Heart right ventricle (tissue), 16 donors: ENCODE measurements at regions not wholly inside any gene's neighbourhood (a gene's known extent, or its start where the extent isn't known, plus 50 kb on each side); places are given as distances from the start of the nearest gene placed in this dataset.

Experiments
- ATAC-seq, 8 donors: fragments of 200-7000 bp; cut with Tn5 transposase; one replicate each; pipeline ENCODE4 v1.9.1; 2020; ENCODE audit warnings: mild to moderate bottlenecking in 8 of 8, moderate library complexity in 8 of 8, moderate number of reproducible peaks in 1 of 8
- DNase-seq, 2 donors: peaks; one replicate each; pipeline ENCODE4 v3.0.0-alpha.2; 2020
- H3K27ac ChIP-seq, 10 donors: fragments of 200-600 bp; sonication (generic) in 2 of 10; one replicate each; pipeline versions ENCODE4 v1.5.0 to v1.8.0; 2020 to 2022; ENCODE audit warnings: mild to moderate bottlenecking in 3 of 10
- H3K27me3 ChIP-seq, 7 donors: fragments of 200-600 bp; one replicate each; pipeline ENCODE4 v1.8.0; 2021 to 2022; ENCODE audit warnings: mild to moderate bottlenecking in 2 of 7
- H3K36me3 ChIP-seq, 9 donors: fragments of 200-600 bp; sonication (generic) in 1 of 9; one replicate each; pipeline versions ENCODE4 v1.5.0 to v1.8.0; 2020 to 2022; ENCODE audit warnings: mild to moderate bottlenecking in 2 of 9
- H3K4me1 ChIP-seq, 9 donors: fragments of 200-600 bp; sonication (generic) in 1 of 9; one replicate each; pipeline versions ENCODE4 v1.5.0 to v1.8.0; 2020 to 2022; ENCODE audit warnings: mild to moderate bottlenecking in 4 of 9
- H3K4me3 ChIP-seq, 10 donors: fragments of 200-600 bp; sonication (generic) in 2 of 10; one replicate each; pipeline versions ENCODE4 v1.5.0 to v1.8.0; 2020 to 2022; ENCODE audit warnings: mild to moderate bottlenecking in 7 of 10, moderate library complexity in 2 of 10
- H3K9me3 ChIP-seq, 11 donors: fragments of 200-600 bp in 10 of 11; sonication (generic) in 2 of 11; one replicate each; pipeline versions ENCODE4 v1.5.0 to v1.8.0; 2013 to 2022; ENCODE audit warnings: mild to moderate bottlenecking in 2 of 11, control low read depth in 1 of 11, moderate library complexity in 1 of 11
- WGBS, 2 donors: extraction: QIAGEN DNeasy Blood & Tissue Kit; methylation state at CpG; one replicate each; pipeline ENCODE4 v1.1.7; 2013; ENCODE audit warnings: inconsistent platforms in 1 of 2; 5-methylcytosine and 5-hydroxymethylcytosine counted together
- intact Hi-C, 10 donors: fragments of 100-400 bp; cut with DNase I; formaldehyde crosslinking; loops; one replicate each; pipeline versions ENCODE4 v1.11.1 to v1.14.2; 2022
- TF ChIP-seq, protein P1 (sequence below), 9 donors: fragments of 200-600 bp; sonication (generic) in 2 of 9; IDR thresholded peaks; one replicate each; pipeline versions ENCODE4 v1.5.0 to v1.8.0; 2021 to 2022; ENCODE audit warnings: antibody characterized with exemption in 9 of 9, mild to moderate bottlenecking in 5 of 9, moderate library complexity in 1 of 9
- donor health status: Arrhythmogenic right ventricular cardiomyopathy.
- donor health status: ischemic (EF 13 %, LVEDD 7.1; RV severe dilation, severe dysfunction).
- donor health status: healthy with polysubstance abuse.
- donor health status: DM: no; HTN: yes; CAD: no.
- donor health status: DM: no; HTN: no; CAD: no.
- donor health status: ischemic (EF 25% LVEDD 6.9; RV normal size, moderate dysfunction).
- donor health status: ischemic (EF 25% LVEDD 5.7; RV mildly dilated, moderate dysfunction).
- donor health status: healthy.
- donor health status: DM: yes; HTN: yes; CAD: no.
- donor health status: Ischemic cardiomyopathy.
- donor health status: ischemic (EF 35%, LVEDD 5.7; RV mildly dilated, moderate dysfunction).
- donor health status: nonischemic (EF 11% LVEDD 7.7; RV severe dilation, severe dysfunction).
- donor health status: DM: yes; HTN: yes; CAD: no.
- donor health status: PGD.
- donor health status: ischemic (EF 29% LVEDD 5.4; RV normal size, mild dysfunction).
- donor health status: nonischemic (EF 23%, LVEDD 6.1; RV moderate dilation, normal function).

DNA sequence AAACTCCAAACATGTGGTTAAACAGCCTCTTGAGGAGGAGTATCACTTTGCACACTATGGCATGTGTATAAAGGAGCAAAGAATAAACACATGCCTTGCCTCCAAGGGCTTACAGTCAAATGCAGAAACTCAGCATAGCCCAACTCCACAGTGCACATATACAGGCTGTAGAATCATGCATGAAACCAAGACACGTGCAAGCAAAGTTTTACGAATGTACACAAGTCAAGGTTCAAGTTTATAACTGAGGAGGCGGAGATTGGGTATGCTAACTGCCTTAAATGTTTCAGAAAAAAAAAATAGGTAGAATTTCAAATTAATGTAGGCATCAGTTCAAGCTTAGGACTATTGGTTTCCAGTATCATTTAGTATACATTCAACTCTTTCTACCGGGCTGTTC is 321.1 kb downstream of the SOX9 start:
- TF ChIP-seq, protein P1, sequence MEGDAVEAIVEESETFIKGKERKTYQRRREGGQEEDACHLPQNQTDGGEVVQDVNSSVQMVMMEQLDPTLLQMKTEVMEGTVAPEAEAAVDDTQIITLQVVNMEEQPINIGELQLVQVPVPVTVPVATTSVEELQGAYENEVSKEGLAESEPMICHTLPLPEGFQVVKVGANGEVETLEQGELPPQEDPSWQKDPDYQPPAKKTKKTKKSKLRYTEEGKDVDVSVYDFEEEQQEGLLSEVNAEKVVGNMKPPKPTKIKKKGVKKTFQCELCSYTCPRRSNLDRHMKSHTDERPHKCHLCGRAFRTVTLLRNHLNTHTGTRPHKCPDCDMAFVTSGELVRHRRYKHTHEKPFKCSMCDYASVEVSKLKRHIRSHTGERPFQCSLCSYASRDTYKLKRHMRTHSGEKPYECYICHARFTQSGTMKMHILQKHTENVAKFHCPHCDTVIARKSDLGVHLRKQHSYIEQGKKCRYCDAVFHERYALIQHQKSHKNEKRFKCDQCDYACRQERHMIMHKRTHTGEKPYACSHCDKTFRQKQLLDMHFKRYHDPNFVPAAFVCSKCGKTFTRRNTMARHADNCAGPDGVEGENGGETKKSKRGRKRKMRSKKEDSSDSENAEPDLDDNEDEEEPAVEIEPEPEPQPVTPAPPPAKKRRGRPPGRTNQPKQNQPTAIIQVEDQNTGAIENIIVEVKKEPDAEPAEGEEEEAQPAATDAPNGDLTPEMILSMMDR (IDR thresholded peaks at IDR 0.05): no peak
- intact Hi-C loops: no loop called here
- Histone ChIP-seq H3K9me3 (no peaks in the 10 kb centered on the region), H3K27ac (no peak overlapping the region), H3K27me3 (peaks cover 0 to 10% (median 0%) of the 10 kb centered on the region in 7 donors), H3K4me3 (no peak overlapping the region), H3K4me1 (no peaks in the 10 kb centered on the region), H3K36me3 (no peaks in the 10 kb centered on the region)
- no peak for ATAC-seq
- DNase-seq: no peak
- WGBS, 2 donors: 95 to 98% methylated on average over 4 of the region's 4 CpGs

DNA sequence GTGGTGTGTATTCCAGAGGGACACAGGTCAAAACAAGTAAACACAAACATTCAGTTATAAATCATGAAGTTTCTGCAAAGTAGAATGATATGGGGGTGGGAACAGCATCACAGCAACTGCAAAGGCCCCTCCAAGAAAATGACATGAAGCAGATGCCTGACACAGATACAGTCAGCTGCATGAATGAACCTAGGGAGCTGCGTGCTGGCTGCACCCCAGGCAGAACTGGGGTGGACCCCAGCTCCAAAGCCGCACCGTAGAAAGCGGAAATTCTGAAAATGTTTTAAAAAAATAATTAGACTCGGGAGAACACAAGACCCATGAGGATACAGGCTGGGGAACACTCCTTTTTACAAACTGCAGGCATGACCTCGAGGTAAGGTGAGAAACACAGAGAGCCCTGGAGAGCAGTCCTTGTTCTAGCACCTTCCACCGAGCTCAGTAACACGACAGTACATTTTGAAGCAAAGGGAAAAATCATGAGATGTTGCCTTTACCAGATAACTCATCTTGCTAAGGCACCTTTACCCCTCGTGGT is 323.8 kb downstream of the SOX9 start:
- Histone ChIP-seq H3K4me1 (no peaks in the 10 kb centered on the region), H3K4me3 (no peak overlapping the region), H3K27ac (no peak overlapping the region), H3K36me3 (no peaks in the 10 kb centered on the region), H3K27me3 (peaks cover 0 to 10% (median 0%) of the 10 kb centered on the region in 7 donors), H3K9me3 (no peaks in the 10 kb centered on the region)
- TF ChIP-seq, protein P1 (IDR thresholded peaks at IDR 0.05): no peak
- no peak for ATAC-seq
- intact Hi-C loops: no loop called here
- 76 to 80% methylated on average over 9 of the region's 9 CpGs for WGBS, 2 donors
- DNase-seq: no peak

DNA sequence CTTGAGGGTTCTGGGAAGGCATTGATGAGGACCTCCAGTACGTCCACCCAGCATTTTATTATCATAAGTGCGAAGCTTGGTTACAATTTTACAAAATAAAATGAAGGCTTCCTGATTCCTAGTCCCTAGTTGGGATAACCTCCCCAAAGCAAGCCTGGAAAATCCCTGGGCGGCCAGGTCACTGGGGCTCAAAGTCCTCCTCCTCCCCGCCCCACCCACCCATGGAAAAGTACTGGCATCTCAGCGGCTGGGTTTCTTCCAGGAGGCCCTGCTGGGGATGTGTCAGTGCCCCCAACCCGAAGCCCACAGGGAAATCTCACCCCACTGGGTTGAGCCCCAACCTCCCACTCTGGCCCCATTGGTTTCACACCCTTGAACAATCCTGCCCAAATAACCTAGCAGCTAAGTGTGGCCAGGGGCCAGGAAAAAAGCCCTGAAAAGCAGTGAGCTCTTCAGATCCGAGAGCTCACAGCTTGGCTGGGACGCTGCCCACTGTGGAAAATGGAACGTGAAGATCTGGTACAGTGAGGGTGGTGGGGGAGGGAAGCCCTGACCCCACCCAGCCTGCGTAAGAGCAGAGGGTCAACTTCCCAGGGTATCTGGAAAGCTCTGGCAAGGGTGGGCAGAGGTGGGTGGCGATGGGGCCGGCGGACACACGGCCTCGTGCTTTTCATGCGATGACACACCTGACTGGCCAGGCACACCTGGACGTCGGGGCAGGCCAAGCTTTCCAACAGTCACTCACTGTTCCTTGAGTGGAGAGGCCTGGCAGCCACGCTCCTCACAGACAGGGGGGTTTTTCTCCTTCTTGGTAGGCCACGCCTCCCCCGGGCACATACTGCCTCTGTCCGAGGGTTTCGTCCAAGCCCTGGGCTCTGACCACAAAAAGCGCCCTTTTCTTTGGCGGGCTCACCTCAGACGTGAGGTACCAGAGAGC is 324.5 kb downstream of the SOX9 start:
- H3K36me3 ChIP-seq: no peaks in the 10 kb centered on the region
- no peaks in the 10 kb centered on the region for H3K9me3 ChIP-seq
- WGBS, 2 donors: 90 to 91% methylated on average over 23 to 26 of the region's 26 CpGs
- no peaks in the 10 kb centered on the region for H3K4me1 ChIP-seq
- H3K27me3 ChIP-seq: peaks cover 0 to 10% (median 0%) of the 10 kb centered on the region in 7 donors
- no peak overlapping the region for H3K4me3 ChIP-seq
- DNase-seq (no peak), ATAC-seq (no peak)
- H3K27ac ChIP-seq: no peak overlapping the region
- intact Hi-C loops: no loop called here
- TF ChIP-seq, protein P1 (IDR thresholded peaks at IDR 0.05): no peak

DNA sequence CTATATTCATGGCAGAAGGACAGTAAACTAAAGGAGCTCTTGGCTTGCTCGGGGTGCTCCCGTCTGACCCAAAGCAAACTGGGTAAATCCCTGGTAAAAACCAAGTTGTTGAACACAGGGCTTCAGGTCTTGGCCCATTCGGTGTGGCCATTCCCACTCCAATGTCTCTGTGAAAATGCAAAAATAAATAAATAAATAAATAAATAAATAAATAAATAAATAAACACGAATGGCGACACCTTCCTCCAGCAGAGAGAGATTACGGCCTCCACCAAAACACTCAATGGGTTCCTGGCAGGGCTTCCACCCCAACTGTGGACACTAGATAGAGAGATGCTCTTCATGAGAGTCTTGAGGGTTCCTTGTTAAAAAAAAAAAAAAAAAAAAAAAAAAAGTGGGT is 325.3 kb downstream of the SOX9 start:
- no peak overlapping the region for H3K27ac ChIP-seq
- DNase-seq: no peak
- intact Hi-C loops: no loop called here
- ATAC-seq: no peak
- 92 to 93% methylated on average over 6 of the region's 6 CpGs for WGBS, 2 donors
- H3K4me1 ChIP-seq: no peaks in the 10 kb centered on the region
- H3K4me3 ChIP-seq: no peak overlapping the region
- no peaks in the 10 kb centered on the region for H3K36me3 ChIP-seq
- no peaks in the 10 kb centered on the region for H3K9me3 ChIP-seq
- H3K27me3 ChIP-seq: peaks cover 0 to 12% (median 0%) of the 10 kb centered on the region in 7 donors
- TF ChIP-seq, protein P1 (IDR thresholded peaks at IDR 0.05): no peak
